ENCODE measurements at regions not wholly inside any gene's neighbourhood (a gene's known extent, or its start where the extent isn't known, plus 50 kb on each side); places are given as distances from the start of the nearest gene placed in this dataset.

DNA sequence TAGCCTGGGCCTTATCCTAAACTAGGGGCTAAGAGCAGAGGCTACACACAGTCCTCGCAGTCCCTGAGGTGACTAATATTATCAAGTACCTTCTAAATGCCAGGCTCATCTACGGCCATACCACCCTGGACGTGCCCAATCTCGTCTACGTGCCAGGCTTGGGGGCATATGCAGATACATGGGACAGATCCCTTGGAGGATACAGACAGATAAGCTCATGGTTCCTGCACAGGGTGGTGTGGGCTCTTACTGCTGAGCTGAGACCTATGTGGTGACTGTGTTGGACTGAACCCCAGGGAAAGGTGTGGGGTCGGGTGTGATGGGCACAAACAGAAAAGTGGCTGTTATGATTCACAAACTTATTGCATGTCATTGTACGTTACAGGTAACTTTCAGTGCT lies 268.4 kb upstream of the NEBL start:
- TF ChIP-seq, protein P1, sequence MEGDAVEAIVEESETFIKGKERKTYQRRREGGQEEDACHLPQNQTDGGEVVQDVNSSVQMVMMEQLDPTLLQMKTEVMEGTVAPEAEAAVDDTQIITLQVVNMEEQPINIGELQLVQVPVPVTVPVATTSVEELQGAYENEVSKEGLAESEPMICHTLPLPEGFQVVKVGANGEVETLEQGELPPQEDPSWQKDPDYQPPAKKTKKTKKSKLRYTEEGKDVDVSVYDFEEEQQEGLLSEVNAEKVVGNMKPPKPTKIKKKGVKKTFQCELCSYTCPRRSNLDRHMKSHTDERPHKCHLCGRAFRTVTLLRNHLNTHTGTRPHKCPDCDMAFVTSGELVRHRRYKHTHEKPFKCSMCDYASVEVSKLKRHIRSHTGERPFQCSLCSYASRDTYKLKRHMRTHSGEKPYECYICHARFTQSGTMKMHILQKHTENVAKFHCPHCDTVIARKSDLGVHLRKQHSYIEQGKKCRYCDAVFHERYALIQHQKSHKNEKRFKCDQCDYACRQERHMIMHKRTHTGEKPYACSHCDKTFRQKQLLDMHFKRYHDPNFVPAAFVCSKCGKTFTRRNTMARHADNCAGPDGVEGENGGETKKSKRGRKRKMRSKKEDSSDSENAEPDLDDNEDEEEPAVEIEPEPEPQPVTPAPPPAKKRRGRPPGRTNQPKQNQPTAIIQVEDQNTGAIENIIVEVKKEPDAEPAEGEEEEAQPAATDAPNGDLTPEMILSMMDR (IDR thresholded peaks at IDR 0.05) = no peak
- no peak for TF ChIP-seq POLR2AphosphoS5 (IDR thresholded peaks at IDR 0.05)
- TF ChIP-seq POLR2A (IDR thresholded peaks at IDR 0.05) = no peak
- TF ChIP-seq EP300 (IDR thresholded peaks at IDR 0.05) = no peak
